Upper lobe of left lung (tissue), 6 donors: ENCODE measurements at regions not wholly inside any gene's neighbourhood (a gene's known extent, or its start where the extent isn't known, plus 50 kb on each side); places are given as distances from the start of the nearest gene placed in this dataset.

Source experiments
- ATAC-seq, 2 donors: fragments of 200-7000 bp; cut with Tn5 transposase; one replicate each; pipeline ENCODE4 v1.9.1; 2022; ENCODE audit warnings: mild to moderate bottlenecking in 2 of 2, moderate library complexity in 2 of 2; ENCODE audit not compliant: low FRiP score in 2 of 2
- DNase-seq, 2 donors: peaks; one replicate each; pipeline ENCODE4 v3.0.0-alpha.2; 2019 to 2020
- H3K27ac ChIP-seq, 4 donors: fragments of 200-600 bp; sonication (generic); one replicate each; pipeline ENCODE4 v1.5.1; 2016 to 2019
- H3K27me3 ChIP-seq, 4 donors: fragments of 200-600 bp; sonication (generic); one replicate each; pipeline ENCODE4 v1.5.1; 2017 to 2019
- H3K36me3 ChIP-seq, 4 donors: fragments of 200-600 bp; sonication (generic); one replicate each; pipeline ENCODE4 v1.5.1; 2016 to 2019
- H3K4me1 ChIP-seq, 4 donors: fragments of 200-600 bp; sonication (generic); one replicate each; pipeline ENCODE4 v1.5.1; 2018 to 2019
- H3K4me3 ChIP-seq, 4 donors: fragments of 200-600 bp; sonication (generic); one replicate each; pipeline ENCODE4 v1.5.1; 2017 to 2019; ENCODE audit warnings: mild to moderate bottlenecking in 2 of 4, moderate library complexity in 1 of 4
- H3K9me3 ChIP-seq, 4 donors: fragments of 200-600 bp; sonication (generic); one replicate each; pipeline ENCODE4 v1.5.1; 2018 to 2019
- CTCF ChIP-seq, 6 experiments: fragments of 450-650 bp in 4 of 6; fragments of 200-600 bp in 2 of 6; sonication (generic) in 2 of 6; IDR thresholded peaks; one replicate each; pipeline ENCODE4 v1.5.1; 2016 to 2019; ENCODE audit warnings: antibody characterized with exemption in 6 of 6
- EP300 ChIP-seq, 4 donors: sonication (generic); formaldehyde crosslinking; IDR thresholded peaks; one replicate each; pipeline ENCODE4 v1.5.1; 2017; ENCODE audit warnings: antibody characterized with exemption in 4 of 4, control low read depth in 2 of 4
- POLR2A ChIP-seq, 4 donors: fragments of 450-650 bp; IDR thresholded peaks; one replicate each; pipeline ENCODE4 v1.5.1; 2016 to 2017; ENCODE audit warnings: antibody characterized with exemption in 4 of 4, mild to moderate bottlenecking in 2 of 4
- POLR2AphosphoS5 ChIP-seq, 2 donors: sonication (generic); formaldehyde crosslinking; IDR thresholded peaks; one replicate each; pipeline ENCODE4 v1.5.1; 2017; ENCODE audit warnings: antibody characterized with exemption in 2 of 2
- WGBS, 2 donors: methylation state at CpG; one replicate each; pipeline ENCODE4 v1.1.5; 2017 to 2018; 5-methylcytosine and 5-hydroxymethylcytosine counted together
- donor health status: DM: no; HTN: no; CAD: no; lungs with moderate emphysema.
- donor health status: DM: no; HTN: yes; CAD: no; lungs with severe emphysema.

- Histone ChIP-seq H3K27me3 (no peaks in the 10 kb centered on the region), H3K4me1 (no peaks in the 10 kb centered on the region), H3K36me3 (no peaks in the 10 kb centered on the region), H3K27ac (no peak overlapping the region), H3K9me3 (no peaks in the 10 kb centered on the region), H3K4me3 (no peak overlapping the region)
- no peak for DNase-seq
- no peak for TF ChIP-seq EP300 (IDR thresholded peaks at IDR 0.05)
- TF ChIP-seq POLR2AphosphoS5 (IDR thresholded peaks at IDR 0.05) = no peak
- no peak for TF ChIP-seq CTCF (IDR thresholded peaks at IDR 0.05)
- no peak for TF ChIP-seq POLR2A (IDR thresholded peaks at IDR 0.05)
- no peak for ATAC-seq
- 82 to 87% methylated on average over 2 of the region's 2 CpGs for WGBS, 2 donors
Observed at GRCh38 chr6:81067057-81067456, 685.4 kb downstream of the TENT5A start.

- 68 to 75% methylated on average over 3 to 4 of the region's 4 CpGs for WGBS, 2 donors
- Histone ChIP-seq H3K36me3 (no peaks in the 10 kb centered on the region), H3K27ac (no peak overlapping the region), H3K4me3 (no peak overlapping the region), H3K9me3 (no peaks in the 10 kb centered on the region), H3K27me3 (no peaks in the 10 kb centered on the region), H3K4me1 (no peaks in the 10 kb centered on the region)
- TF ChIP-seq POLR2A (IDR thresholded peaks at IDR 0.05) = no peak
- no peak for ATAC-seq
- DNase-seq = peak in 1 of 2 donors; percentile 48
Observed at GRCh38 chr6:81063891-81064290, 688.6 kb downstream of the TENT5A start.

GRCh38 chr6:81054036-81054435, 698.4 kb downstream of the TENT5A start:
- Histone ChIP-seq H3K27ac (no peak overlapping the region), H3K4me3 (no peak overlapping the region), H3K4me1 (no peaks in the 10 kb centered on the region), H3K9me3 (no peaks in the 10 kb centered on the region), H3K27me3 (no peaks in the 10 kb centered on the region), H3K36me3 (no peaks in the 10 kb centered on the region)
- DNase-seq = no peak
- WGBS, 2 donors = 61 to 74% methylated on average over 2 of the region's 2 CpGs
- no peak for TF ChIP-seq EP300 (IDR thresholded peaks at IDR 0.05)
- no peak for TF ChIP-seq CTCF (IDR thresholded peaks at IDR 0.05)
- no peak for TF ChIP-seq POLR2A (IDR thresholded peaks at IDR 0.05)
- ATAC-seq = no peak

GRCh38 chr6:81051952-81052351, 700.5 kb downstream of the TENT5A start:
- H3K4me1 ChIP-seq = no peaks in the 10 kb centered on the region
- TF ChIP-seq EP300 (IDR thresholded peaks at IDR 0.05) (no peak), CTCF (IDR thresholded peaks at IDR 0.05) (no peak), POLR2A (IDR thresholded peaks at IDR 0.05) (no peak), POLR2AphosphoS5 (IDR thresholded peaks at IDR 0.05) (no peak)
- no peaks in the 10 kb centered on the region for H3K9me3 ChIP-seq
- H3K36me3 ChIP-seq = no peaks in the 10 kb centered on the region
- H3K27me3 ChIP-seq = no peaks in the 10 kb centered on the region
- no peak for DNase-seq
- H3K27ac ChIP-seq = no peak overlapping the region
- ATAC-seq = no peak
- no peak overlapping the region for H3K4me3 ChIP-seq
- 81 to 84% methylated on average over 8 of the region's 8 CpGs for WGBS, 2 donors

- DNase-seq (no peak), ATAC-seq (no peak)
- no peak overlapping the region for H3K27ac ChIP-seq
- WGBS, 2 donors = 60 to 61% methylated on average over 2 of the region's 2 CpGs
- no peaks in the 10 kb centered on the region for H3K27me3 ChIP-seq
- TF ChIP-seq CTCF (IDR thresholded peaks at IDR 0.05) (no peak), POLR2A (IDR thresholded peaks at IDR 0.05) (no peak)
- no peaks in the 10 kb centered on the region for H3K36me3 ChIP-seq
- H3K4me1 ChIP-seq = no peaks in the 10 kb centered on the region
- H3K4me3 ChIP-seq = no peak overlapping the region
- H3K9me3 ChIP-seq = no peaks in the 10 kb centered on the region
Observed at GRCh38 chr6:81049425-81050042, 702.9 kb downstream of the TENT5A start.
